ENCODE measurements at regions not wholly inside any gene's neighbourhood (a gene's known extent, or its start where the extent isn't known, plus 50 kb on each side); places are given as distances from the start of the nearest gene placed in this dataset.

DNA sequence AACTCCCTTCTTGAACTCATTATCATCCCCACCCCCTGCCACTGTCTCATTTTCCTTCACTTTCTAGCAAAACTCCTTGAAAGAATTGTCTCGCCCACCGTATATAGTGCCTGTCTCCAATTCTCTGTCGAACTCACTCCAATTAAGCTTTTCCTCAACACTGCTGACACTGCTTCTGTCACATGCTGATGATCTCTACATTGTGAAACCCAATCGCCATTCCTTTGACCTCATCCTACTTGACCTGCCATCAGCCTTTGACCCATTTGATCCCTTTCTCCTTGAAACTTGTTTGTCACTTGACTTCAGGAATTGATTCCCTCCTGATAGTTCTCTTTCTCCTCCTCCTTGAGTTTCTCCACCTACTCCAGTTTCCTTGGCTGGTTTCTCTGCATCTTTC, 54.8 kb downstream of the CCDC71L start:
- H3K36me3 Mint-ChIP-seq = no peaks in the 10 kb centered on the region
- H3K9me3 Mint-ChIP-seq = peaks cover 0 to under 1% (median 0%) of the 10 kb centered on the region in 11 donors
- DNase-seq (no peak), ATAC-seq (no peak)
- intact Hi-C loops (cut with micrococcal nuclease) = no loop called here
- no peak overlapping the region for H3K4me3 Mint-ChIP-seq
- CTCF ChIA-PET = no interaction called here
- Histone ChIP-seq H3K9me3 (ENCODE audit: control insufficient read depth in 2 of 3, low read length in 3 of 3) (no peaks in the 10 kb centered on the region), H3K27me3 (ENCODE audit: control insufficient read depth in 2 of 2, insufficient read depth in 2 of 2, low read length in 2 of 2) (no peaks in the 10 kb centered on the region), H3K4me1 (ENCODE audit: control insufficient read depth in 2 of 2, insufficient read depth in 2 of 2, low read length in 2 of 2) (no peaks in the 10 kb centered on the region), H3K4me3 (ENCODE audit: low read length) (no peak overlapping the region), H3K27ac (ENCODE audit: low read depth, low read length) (no peak overlapping the region), H3K36me3 (ENCODE audit: control insufficient read depth in 2 of 3, insufficient read depth in 3 of 3, low read length in 3 of 3) (no peaks in the 10 kb centered on the region)
- peaks cover 0 to 4% (median 0%) of the 10 kb centered on the region in 5 donors for H3K27me3 Mint-ChIP-seq
- POLR2A ChIA-PET = no interaction called here
- H3K4me1 Mint-ChIP-seq = peaks cover 0 to 2% (median 0%) of the 10 kb centered on the region in 7 donors
- no peak overlapping the region for H3K27ac Mint-ChIP-seq

DNA sequence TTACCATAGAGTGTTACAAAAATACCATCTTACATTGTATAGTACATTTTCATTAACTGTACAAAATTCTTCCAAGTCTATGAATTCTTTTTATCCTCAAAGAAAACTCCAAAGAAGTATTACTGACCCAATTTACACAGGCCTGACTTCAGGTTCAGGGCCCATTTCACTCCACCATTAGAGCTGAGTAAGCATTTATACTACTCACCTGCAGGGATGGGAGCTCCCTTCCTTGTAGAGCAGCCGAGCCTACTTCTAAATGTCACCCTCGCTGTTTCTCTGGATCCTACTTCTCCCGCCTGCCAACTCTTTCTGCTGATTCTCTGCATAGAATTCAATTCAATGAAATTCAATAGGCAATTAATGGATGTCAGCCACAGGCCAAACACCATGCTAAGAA, 56.0 kb downstream of the CCDC71L start:
- DNase-seq (no peak), ATAC-seq (no peak)
- intact Hi-C loops (cut with micrococcal nuclease) = no loop called here
- ChIA-PET POLR2A (no interaction called here), CTCF (no interaction called here)
- no peak overlapping the region for H3K27ac Mint-ChIP-seq
- no peak overlapping the region for H3K4me3 Mint-ChIP-seq
- no peaks in the 10 kb centered on the region for H3K9me3 Mint-ChIP-seq
- no peak overlapping the region for H3K27ac ChIP-seq (ENCODE audit: low read depth, low read length)
- no peaks in the 10 kb centered on the region for H3K27me3 ChIP-seq (ENCODE audit: control insufficient read depth in 2 of 2, insufficient read depth in 2 of 2, low read length in 2 of 2)
- H3K4me1 ChIP-seq (ENCODE audit: control insufficient read depth in 2 of 2, insufficient read depth in 2 of 2, low read length in 2 of 2) = no peaks in the 10 kb centered on the region
- no peaks in the 10 kb centered on the region for H3K9me3 ChIP-seq (ENCODE audit: control insufficient read depth in 2 of 3, low read length in 3 of 3)
- H3K27me3 Mint-ChIP-seq = peaks cover 0 to 4% (median 0%) of the 10 kb centered on the region in 5 donors
- H3K36me3 ChIP-seq (ENCODE audit: control insufficient read depth in 2 of 3, insufficient read depth in 3 of 3, low read length in 3 of 3) = no peaks in the 10 kb centered on the region
- no peak overlapping the region for H3K4me3 ChIP-seq (ENCODE audit: low read length)
- H3K4me1 Mint-ChIP-seq = peaks cover 0 to 2% (median 0%) of the 10 kb centered on the region in 7 donors
- H3K36me3 Mint-ChIP-seq = no peaks in the 10 kb centered on the region

DNA sequence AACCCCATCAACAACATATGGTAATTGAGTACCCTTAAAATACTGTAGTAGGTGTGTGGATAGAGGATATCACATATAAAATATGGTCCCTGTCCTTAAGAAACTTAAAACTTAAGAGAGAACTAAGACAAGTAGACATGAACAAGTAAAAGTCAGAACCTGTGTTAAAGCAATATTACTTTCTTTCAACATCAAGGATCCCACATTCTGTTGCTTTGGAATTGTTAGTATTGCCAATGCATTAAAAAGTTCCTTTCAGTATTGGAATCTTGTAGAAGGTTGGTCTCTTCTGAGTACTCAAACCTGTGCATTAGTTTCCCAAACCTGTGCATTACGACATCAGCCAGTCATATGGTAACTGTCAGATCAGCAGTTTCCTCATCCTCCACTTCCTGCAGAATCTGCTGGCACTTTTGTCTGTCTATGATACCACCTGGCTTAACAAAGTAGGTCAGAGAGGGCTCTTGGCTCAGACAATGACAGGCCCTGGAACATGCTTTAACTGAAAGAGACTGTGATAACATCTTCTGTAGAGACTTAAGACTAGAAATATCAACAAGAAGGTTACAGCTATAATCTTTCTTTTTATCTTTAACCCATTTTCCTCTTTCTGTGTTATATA, 56.5 kb downstream of the CCDC71L start:
- CTCF ChIA-PET = no interaction called here
- POLR2A ChIA-PET = no interaction called here
- H3K4me3 Mint-ChIP-seq = no peak overlapping the region

DNA sequence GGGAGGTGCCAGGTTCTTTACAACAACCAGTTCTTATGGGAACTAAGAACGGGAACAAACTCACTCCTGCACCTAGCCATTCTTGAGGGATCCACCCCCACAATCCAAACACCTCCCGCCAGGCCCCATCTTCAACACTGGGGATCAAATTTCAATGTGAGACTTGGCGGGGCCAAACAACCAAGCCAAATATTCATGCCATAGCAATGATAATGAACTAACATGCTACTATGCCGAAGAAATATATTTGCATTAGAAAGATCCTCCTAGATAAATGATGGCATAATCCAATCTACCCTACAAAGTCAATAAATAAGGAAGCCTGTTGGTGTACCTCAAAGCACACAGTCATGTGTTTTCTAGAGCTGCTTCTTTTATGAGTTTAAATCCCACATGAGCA, 57.6 kb downstream of the CCDC71L start:
- Mint-ChIP-seq H3K27me3 (no peaks in the 10 kb centered on the region), H3K27ac (no peak overlapping the region), H3K4me3 (no peak overlapping the region), H3K36me3 (no peaks in the 10 kb centered on the region), H3K4me1 (peaks cover 0 to 9% (median 8%) of the 10 kb centered on the region in 7 donors), H3K9me3 (no peaks in the 10 kb centered on the region)
- Histone ChIP-seq H3K27me3 (ENCODE audit: control insufficient read depth in 2 of 2, insufficient read depth in 2 of 2, low read length in 2 of 2) (no peaks in the 10 kb centered on the region), H3K4me1 (ENCODE audit: control insufficient read depth in 2 of 2, insufficient read depth in 2 of 2, low read length in 2 of 2) (no peaks in the 10 kb centered on the region), H3K9me3 (ENCODE audit: control insufficient read depth in 2 of 3, low read length in 3 of 3) (no peaks in the 10 kb centered on the region), H3K27ac (ENCODE audit: low read depth, low read length) (no peak overlapping the region), H3K36me3 (ENCODE audit: control insufficient read depth in 2 of 3, insufficient read depth in 3 of 3, low read length in 3 of 3) (no peaks in the 10 kb centered on the region), H3K4me3 (ENCODE audit: low read length) (no peak overlapping the region)
- ChIA-PET POLR2A (no interaction called here), CTCF (no interaction called here)
- intact Hi-C loops (cut with micrococcal nuclease) = no loop called here
- no peak for DNase-seq
- no peak for ATAC-seq

More for the DNA sequence above, 56.5 kb downstream of the CCDC71L start:
- ATAC-seq = peak; percentile 64
- H3K4me1 ChIP-seq (ENCODE audit: control insufficient read depth in 2 of 2, insufficient read depth in 2 of 2, low read length in 2 of 2) = no peaks in the 10 kb centered on the region
- Mint-ChIP-seq H3K36me3 (no peaks in the 10 kb centered on the region), H3K9me3 (no peaks in the 10 kb centered on the region), H3K4me1 (peaks cover 0 to 2% (median 0%) of the 10 kb centered on the region in 7 donors), H3K27me3 (peaks cover 0 to 4% (median 0%) of the 10 kb centered on the region in 5 donors), H3K27ac (no peak overlapping the region)
- H3K9me3 ChIP-seq (ENCODE audit: control insufficient read depth in 2 of 3, low read length in 3 of 3) = no peaks in the 10 kb centered on the region
- intact Hi-C loops (cut with micrococcal nuclease) = no loop called here
- H3K4me3 ChIP-seq (ENCODE audit: low read length) = no peak overlapping the region
- no peak overlapping the region for H3K27ac ChIP-seq (ENCODE audit: low read depth, low read length)
- H3K27me3 ChIP-seq (ENCODE audit: control insufficient read depth in 2 of 2, insufficient read depth in 2 of 2, low read length in 2 of 2) = no peaks in the 10 kb centered on the region
- no peaks in the 10 kb centered on the region for H3K36me3 ChIP-seq (ENCODE audit: control insufficient read depth in 2 of 3, insufficient read depth in 3 of 3, low read length in 3 of 3)
- peak in 1 of 9 donors; percentile 16 for DNase-seq

DNA sequence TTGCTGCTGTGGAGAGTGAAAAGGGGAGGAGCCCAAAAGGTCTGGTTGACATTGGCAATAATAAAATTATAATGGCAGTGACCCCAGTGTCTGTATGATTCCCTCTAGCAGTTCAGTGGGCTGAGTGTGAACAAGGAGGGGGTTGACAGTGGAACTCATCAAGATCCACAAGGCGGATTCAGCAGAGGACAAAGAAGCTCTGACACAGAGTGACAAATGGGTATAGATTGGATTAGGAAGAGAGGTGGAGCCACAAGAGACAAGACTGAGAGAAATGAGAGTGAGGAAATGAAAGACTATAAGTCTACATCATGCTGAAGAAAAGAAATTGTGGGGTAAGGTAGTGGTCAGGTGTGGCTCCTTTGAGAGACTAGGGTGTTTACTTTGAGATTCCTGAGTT, 58.9 kb downstream of the CCDC71L start:
- H3K36me3 ChIP-seq (ENCODE audit: control insufficient read depth in 2 of 3, insufficient read depth in 3 of 3, low read length in 3 of 3) = no peaks in the 10 kb centered on the region
- ChIA-PET POLR2A (no interaction called here), CTCF (no interaction called here)
- H3K4me1 ChIP-seq (ENCODE audit: control insufficient read depth in 2 of 2, insufficient read depth in 2 of 2, low read length in 2 of 2) = no peaks in the 10 kb centered on the region
- H3K36me3 Mint-ChIP-seq = no peaks in the 10 kb centered on the region
- peaks cover 0 to 2% (median 0%) of the 10 kb centered on the region in 5 donors for H3K27me3 Mint-ChIP-seq
- DNase-seq (no peak), ATAC-seq (no peak)
- H3K9me3 ChIP-seq (ENCODE audit: control insufficient read depth in 2 of 3, low read length in 3 of 3) = no peaks in the 10 kb centered on the region
- peaks cover 0 to 9% (median 8%) of the 10 kb centered on the region in 7 donors for H3K4me1 Mint-ChIP-seq
- H3K27ac Mint-ChIP-seq = no peak overlapping the region
- H3K9me3 Mint-ChIP-seq = no peaks in the 10 kb centered on the region
- H3K27me3 ChIP-seq (ENCODE audit: control insufficient read depth in 2 of 2, insufficient read depth in 2 of 2, low read length in 2 of 2) = no peaks in the 10 kb centered on the region
- H3K4me3 Mint-ChIP-seq = no peak overlapping the region
- H3K27ac ChIP-seq (ENCODE audit: low read depth, low read length) = no peak overlapping the region
- H3K4me3 ChIP-seq (ENCODE audit: low read length) = no peak overlapping the region
- intact Hi-C loops (cut with micrococcal nuclease) = no loop called here

DNA sequence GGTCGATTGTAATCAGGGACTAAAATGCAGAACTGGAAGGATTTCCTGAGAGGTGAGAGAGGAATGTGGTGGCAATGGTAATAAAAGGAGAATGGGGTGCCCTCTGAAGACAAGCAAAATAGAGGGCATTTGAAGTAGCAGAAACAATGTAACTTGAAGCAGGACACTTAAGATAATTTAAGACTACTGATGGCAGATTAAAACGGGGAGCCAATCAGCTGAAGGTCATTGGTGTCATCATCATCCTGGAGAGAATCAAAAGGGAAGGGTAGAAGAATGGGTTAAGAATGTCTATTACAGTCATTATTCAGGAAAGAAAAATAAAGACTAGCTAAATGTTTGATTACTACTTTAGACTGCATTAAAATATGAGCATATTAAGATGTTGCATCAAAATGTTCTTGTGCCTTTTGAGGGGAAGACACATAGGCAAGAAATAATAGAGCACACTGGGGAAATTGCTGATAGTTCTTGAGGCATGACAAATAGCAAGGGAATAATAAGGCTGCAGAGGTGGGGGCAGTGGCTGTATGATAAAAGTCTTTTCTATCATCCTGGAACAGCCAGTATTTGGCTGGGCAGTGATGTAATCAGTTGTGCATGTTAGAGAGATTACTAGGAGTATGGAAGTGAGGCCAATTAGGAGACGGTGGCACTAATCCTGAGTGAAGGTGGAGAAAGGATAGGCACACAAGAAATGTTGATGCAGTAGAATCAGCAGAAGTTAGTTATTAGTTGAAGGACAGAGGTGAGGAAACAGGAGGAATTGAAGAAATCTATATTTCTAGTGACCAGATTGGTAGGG, 60.2 kb downstream of the CCDC71L start:
- Mint-ChIP-seq H3K27me3 (peaks cover 0 to 8% (median 3%) of the 10 kb centered on the region in 5 donors), H3K9me3 (no peaks in the 10 kb centered on the region), H3K36me3 (no peaks in the 10 kb centered on the region), H3K4me3 (no peak overlapping the region), H3K27ac (no peak overlapping the region), H3K4me1 (peaks cover 0 to 9% (median 8%) of the 10 kb centered on the region in 7 donors)
- POLR2A ChIA-PET = no interaction called here
- DNase-seq (no peak), ATAC-seq (no peak)
- CTCF ChIA-PET = no interaction called here
- Histone ChIP-seq H3K27me3 (ENCODE audit: control insufficient read depth in 2 of 2, insufficient read depth in 2 of 2, low read length in 2 of 2) (no peaks in the 10 kb centered on the region), H3K27ac (ENCODE audit: low read depth, low read length) (no peak overlapping the region), H3K4me1 (ENCODE audit: control insufficient read depth in 2 of 2, insufficient read depth in 2 of 2, low read length in 2 of 2) (no peaks in the 10 kb centered on the region), H3K9me3 (ENCODE audit: control insufficient read depth in 2 of 3, low read length in 3 of 3) (no peaks in the 10 kb centered on the region), H3K36me3 (ENCODE audit: control insufficient read depth in 2 of 3, insufficient read depth in 3 of 3, low read length in 3 of 3) (no peaks in the 10 kb centered on the region), H3K4me3 (ENCODE audit: low read length) (no peak overlapping the region)
- intact Hi-C loops (cut with micrococcal nuclease) = no loop called here

DNA sequence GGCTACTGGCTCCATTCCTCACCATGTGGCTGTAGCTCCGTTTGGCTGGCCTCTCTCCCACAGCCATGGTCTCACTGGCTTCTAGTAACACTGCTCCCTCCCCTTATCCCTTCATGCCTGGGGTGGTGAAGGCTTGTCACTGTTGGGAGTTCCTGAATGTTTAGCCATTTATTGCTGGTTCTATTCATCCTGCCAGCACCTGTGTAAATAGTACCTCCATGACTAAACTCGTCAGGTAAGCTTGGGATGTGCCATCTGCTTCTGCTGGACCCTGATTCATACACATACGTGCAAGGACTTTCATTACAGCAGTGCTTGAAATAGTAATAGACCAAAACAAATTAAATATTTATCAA, 61.6 kb downstream of the CCDC71L start:
- no peaks in the 10 kb centered on the region for H3K36me3 Mint-ChIP-seq
- peaks cover 0 to 14% (median 5%) of the 10 kb centered on the region in 5 donors for H3K27me3 Mint-ChIP-seq
- no peak overlapping the region for H3K27ac Mint-ChIP-seq
- peak overlapping the region in 1 of 10 donors; percentile 66 for H3K4me3 Mint-ChIP-seq
- H3K36me3 ChIP-seq (ENCODE audit: control insufficient read depth in 2 of 3, insufficient read depth in 3 of 3, low read length in 3 of 3) = no peaks in the 10 kb centered on the region
- ATAC-seq = no peak
- H3K4me1 Mint-ChIP-seq = peaks cover 0 to 9% (median 8%) of the 10 kb centered on the region in 7 donors
- H3K27me3 ChIP-seq (ENCODE audit: control insufficient read depth in 2 of 2, insufficient read depth in 2 of 2, low read length in 2 of 2) = no peaks in the 10 kb centered on the region
- H3K9me3 Mint-ChIP-seq = no peaks in the 10 kb centered on the region
- no peaks in the 10 kb centered on the region for H3K4me1 ChIP-seq (ENCODE audit: control insufficient read depth in 2 of 2, insufficient read depth in 2 of 2, low read length in 2 of 2)
- CTCF ChIA-PET = no interaction called here
- H3K4me3 ChIP-seq (ENCODE audit: low read length) = no peak overlapping the region
- H3K9me3 ChIP-seq (ENCODE audit: control insufficient read depth in 2 of 3, low read length in 3 of 3) = no peaks in the 10 kb centered on the region
- DNase-seq = no peak
- no peak overlapping the region for H3K27ac ChIP-seq (ENCODE audit: low read depth, low read length)
- POLR2A ChIA-PET = interaction anchor here (1.4 kb wide), 1 partner anchor 568 kb away, joined by 4 read pairs; no protein-coding TSS in a partner anchor
- intact Hi-C loops (cut with micrococcal nuclease) = loop anchor here (2.0 to 5.0 kb wide), 4 partner anchors 61 to 569 kb away; partner anchors contain the start of genes HBP1 (in 2 of the 2), CCDC71L (in 1 of the 2) and NAMPT (in 1 of the 2)

Data from naive thymus-derived CD4-positive, alpha-beta T cell (primary cell).